ENCODE measurements at regions not wholly inside any gene's neighbourhood (a gene's known extent, or its start where the extent isn't known, plus 50 kb on each side); places are given as distances from the start of the nearest gene placed in this dataset.

DNA sequence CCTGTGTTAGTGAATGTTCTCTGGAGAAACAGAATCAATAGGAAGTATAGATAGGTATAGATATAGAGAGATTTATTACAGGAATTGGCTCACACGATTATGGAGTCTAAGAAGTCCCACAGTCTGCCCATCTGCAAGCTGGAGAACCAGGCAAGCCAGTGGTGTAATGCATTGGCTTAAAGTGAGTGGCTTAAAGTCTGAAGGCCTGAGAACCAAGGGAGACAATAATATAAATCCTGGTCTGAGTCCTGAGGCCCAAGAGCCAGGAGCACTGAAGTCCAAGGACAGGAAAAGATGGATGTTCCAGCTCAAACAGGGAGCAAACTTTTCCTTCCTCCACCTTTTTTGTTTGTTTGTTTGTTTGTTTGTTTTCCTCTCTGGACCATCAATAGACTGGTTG lies 131.2 kb upstream of the LRFN2 start:
- TF ChIP-seq POLR2A (IDR thresholded peaks at IDR 0.05; ENCODE audit: low read depth, low read length) (no peak), POLR2AphosphoS5 (IDR thresholded peaks at IDR 0.05; ENCODE audit: low read depth, low read length) (no peak), TAF1 (IDR thresholded peaks at IDR 0.05; ENCODE audit: borderline replicate concordance, low read depth, low read length) (no peak)
- DNase-seq (ENCODE audit: insufficient read length) (no peak), FAIRE-seq (no peak)

DNA sequence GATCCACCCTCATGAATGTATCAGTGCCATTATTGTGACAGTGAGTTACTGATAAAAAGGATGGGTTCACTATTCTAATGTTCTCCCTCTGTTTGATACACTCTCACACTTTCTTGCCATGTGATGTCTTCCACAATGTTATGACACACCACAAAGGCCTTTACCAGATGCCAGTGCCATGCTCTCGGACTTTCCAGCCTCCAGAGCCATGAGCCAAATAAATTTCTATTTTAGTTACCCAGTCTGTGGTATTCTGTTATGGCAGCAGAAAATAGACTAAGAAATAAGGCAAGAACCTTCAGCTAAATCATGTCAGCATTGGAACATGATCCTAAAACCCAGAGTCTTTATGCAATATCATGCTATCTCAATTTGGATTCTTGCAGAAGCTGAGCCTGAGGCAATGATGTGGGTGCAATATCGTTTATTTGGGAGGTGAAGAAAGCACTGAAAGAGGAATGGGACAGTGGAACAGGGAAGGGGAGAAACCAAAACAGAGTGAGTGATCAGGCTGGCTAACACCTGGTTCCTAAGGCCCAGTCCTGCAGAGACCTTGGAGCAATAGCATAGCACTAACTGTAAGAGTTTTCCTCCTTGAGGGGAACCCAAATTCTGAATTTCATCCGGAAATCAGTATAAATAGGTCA lies 130.4 kb upstream of the LRFN2 start:
- FAIRE-seq (no peak), DNase-seq (ENCODE audit: insufficient read length) (no peak)
- TF ChIP-seq POLR2A (IDR thresholded peaks at IDR 0.05; ENCODE audit: low read depth, low read length) (no peak), TAF1 (IDR thresholded peaks at IDR 0.05; ENCODE audit: borderline replicate concordance, low read depth, low read length) (no peak), POLR2AphosphoS5 (IDR thresholded peaks at IDR 0.05; ENCODE audit: low read depth, low read length) (no peak)

GRCh38 chr6:40715570-40716403 lies 128.6 kb upstream of the LRFN2 start:
- TF ChIP-seq POLR2AphosphoS5 (IDR thresholded peaks at IDR 0.05; ENCODE audit: low read depth, low read length) (no peak), POLR2A (IDR thresholded peaks at IDR 0.05; ENCODE audit: low read depth, low read length) (no peak), TAF1 (IDR thresholded peaks at IDR 0.05; ENCODE audit: borderline replicate concordance, low read depth, low read length) (no peak)
- FAIRE-seq, result no peak
- DNase-seq (ENCODE audit: insufficient read length), result no peak

DNA sequence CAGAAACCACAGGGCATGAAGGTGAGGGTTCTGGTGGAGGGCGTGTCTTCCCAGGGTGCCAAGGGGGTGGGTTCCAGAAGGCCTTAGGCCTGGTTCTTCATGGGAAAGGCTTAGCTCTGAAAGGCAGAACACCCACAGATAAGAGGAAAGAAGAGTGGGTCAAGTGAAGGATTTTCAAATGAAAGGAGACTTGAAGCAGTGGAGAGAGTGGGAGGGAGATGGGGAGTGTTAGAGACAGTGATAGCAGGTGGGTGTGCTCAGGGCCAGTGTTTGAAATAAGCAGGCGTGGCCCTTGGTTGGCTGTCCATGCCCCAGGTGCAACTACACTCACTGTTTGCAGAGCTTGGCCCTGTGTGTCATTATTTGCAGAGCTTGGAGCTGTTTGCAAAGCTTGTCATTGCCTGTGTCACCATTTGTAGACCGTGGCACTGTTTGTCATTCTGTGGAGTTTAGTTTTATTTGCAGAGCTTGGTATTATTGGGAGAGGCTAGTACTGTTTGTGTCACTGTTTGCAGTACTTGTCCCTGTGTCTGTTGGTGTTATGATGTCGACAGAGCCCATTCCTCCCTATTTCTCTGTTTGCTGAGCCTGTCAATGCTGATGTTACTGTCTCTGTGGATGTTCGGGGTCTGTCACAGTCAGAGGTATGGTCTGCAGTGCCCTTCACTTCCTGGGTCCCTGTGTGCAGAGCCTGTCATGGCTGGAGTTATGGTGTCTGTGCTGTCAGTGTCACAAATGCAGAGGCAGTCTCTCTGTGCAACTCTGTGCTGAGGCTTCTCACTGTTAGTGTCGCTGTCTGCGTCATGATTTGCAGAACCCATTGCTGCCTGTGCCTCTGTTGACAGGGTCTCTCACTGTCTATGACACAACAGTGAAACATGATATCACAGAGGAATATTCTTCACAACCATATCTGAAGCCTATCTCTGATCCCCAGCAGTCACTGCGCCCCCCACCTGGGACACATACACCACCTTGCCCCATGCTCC lies 127.7 kb upstream of the LRFN2 start:
- no peak for FAIRE-seq
- no peak for DNase-seq (ENCODE audit: insufficient read length)
- TF ChIP-seq TAF1 (IDR thresholded peaks at IDR 0.05; ENCODE audit: borderline replicate concordance, low read depth, low read length) (no peak), POLR2A (IDR thresholded peaks at IDR 0.05; ENCODE audit: low read depth, low read length) (no peak), POLR2AphosphoS5 (IDR thresholded peaks at IDR 0.05; ENCODE audit: low read depth, low read length) (no peak)

DNA sequence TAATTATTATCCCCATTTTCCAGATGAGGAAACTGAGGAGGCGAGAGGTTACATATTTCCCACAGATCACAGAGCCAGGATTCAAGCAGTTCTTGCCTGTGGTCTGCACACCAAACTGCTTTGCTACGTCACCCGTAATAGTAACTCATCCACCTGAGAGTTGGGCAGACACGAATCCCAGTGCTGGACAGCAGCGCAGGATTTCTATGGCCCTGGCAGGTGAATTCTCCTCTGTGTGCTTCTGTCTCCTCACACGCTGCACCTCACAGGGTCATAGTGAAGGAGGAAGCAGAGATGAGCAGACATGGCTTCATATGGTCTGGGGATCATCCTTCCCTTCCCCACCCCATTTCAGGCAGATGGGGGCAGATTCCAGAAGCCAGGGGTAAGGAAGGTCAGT lies 127.0 kb upstream of the LRFN2 start:
- TF ChIP-seq POLR2AphosphoS5 (IDR thresholded peaks at IDR 0.05; ENCODE audit: low read depth, low read length) (no peak), POLR2A (IDR thresholded peaks at IDR 0.05; ENCODE audit: low read depth, low read length) (no peak), TAF1 (IDR thresholded peaks at IDR 0.05; ENCODE audit: borderline replicate concordance, low read depth, low read length) (no peak)
- FAIRE-seq (no peak), DNase-seq (ENCODE audit: insufficient read length) (no peak)

- no peak for DNase-seq (ENCODE audit: insufficient read length)
- TF ChIP-seq POLR2AphosphoS5 (IDR thresholded peaks at IDR 0.05; ENCODE audit: low read depth, low read length) (no peak), POLR2A (IDR thresholded peaks at IDR 0.05; ENCODE audit: low read depth, low read length) (no peak), TAF1 (IDR thresholded peaks at IDR 0.05; ENCODE audit: borderline replicate concordance, low read depth, low read length) (no peak)
- no peak for FAIRE-seq
Measured at GRCh38 chr6:40713002-40713719, 126.0 kb upstream of the LRFN2 start.

- FAIRE-seq, result no peak
- DNase-seq (ENCODE audit: insufficient read length), result no peak
Measured at GRCh38 chr6:40710626-40711330, 123.6 kb upstream of the LRFN2 start.

GRCh38 chr6:40708049-40708448 lies 120.9 kb upstream of the LRFN2 start:
- DNase-seq (ENCODE audit: insufficient read length) (no peak), FAIRE-seq (no peak)
- TF ChIP-seq POLR2A (IDR thresholded peaks at IDR 0.05; ENCODE audit: low read depth, low read length) (no peak), TAF1 (IDR thresholded peaks at IDR 0.05; ENCODE audit: borderline replicate concordance, low read depth, low read length) (no peak), POLR2AphosphoS5 (IDR thresholded peaks at IDR 0.05; ENCODE audit: low read depth, low read length) (no peak)

More at GRCh38 chr6:40710626-40711330, 123.6 kb upstream of the LRFN2 start:
- TF ChIP-seq POLR2A (IDR thresholded peaks at IDR 0.05; ENCODE audit: low read depth, low read length) (no peak), TAF1 (IDR thresholded peaks at IDR 0.05; ENCODE audit: borderline replicate concordance, low read depth, low read length) (no peak), POLR2AphosphoS5 (IDR thresholded peaks at IDR 0.05; ENCODE audit: low read depth, low read length) (no peak)

- FAIRE-seq (no peak), DNase-seq (ENCODE audit: insufficient read length) (no peak)
- TF ChIP-seq POLR2AphosphoS5 (IDR thresholded peaks at IDR 0.05; ENCODE audit: low read depth, low read length) (no peak), TAF1 (IDR thresholded peaks at IDR 0.05; ENCODE audit: borderline replicate concordance, low read depth, low read length) (no peak), POLR2A (IDR thresholded peaks at IDR 0.05; ENCODE audit: low read depth, low read length) (no peak)
Measured at GRCh38 chr6:40706178-40706577, 119.0 kb upstream of the LRFN2 start.

DNA sequence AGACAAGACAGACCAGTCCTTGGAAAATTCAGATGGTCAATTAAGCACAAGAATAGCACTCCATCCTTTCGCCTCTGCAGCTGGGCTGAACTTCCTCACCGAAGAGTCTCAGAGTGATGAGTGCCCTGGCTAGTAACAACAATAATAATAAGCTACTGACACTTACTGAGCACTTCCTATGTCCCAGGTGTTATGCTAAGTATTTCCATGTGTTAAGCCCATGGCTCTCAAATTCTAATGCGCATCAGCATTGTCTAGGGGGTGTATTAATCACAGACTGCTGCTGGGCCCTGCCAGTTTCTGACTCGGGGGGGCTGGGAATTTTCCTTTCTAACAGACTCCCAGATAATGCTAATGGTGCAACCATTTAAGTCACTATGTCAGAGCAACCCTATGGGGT lies 118.2 kb upstream of the LRFN2 start:
- DNase-seq (ENCODE audit: insufficient read length) (no peak), FAIRE-seq (no peak)
- TF ChIP-seq POLR2AphosphoS5 (IDR thresholded peaks at IDR 0.05; ENCODE audit: low read depth, low read length) (no peak), TAF1 (IDR thresholded peaks at IDR 0.05; ENCODE audit: borderline replicate concordance, low read depth, low read length) (no peak), POLR2A (IDR thresholded peaks at IDR 0.05; ENCODE audit: low read depth, low read length) (no peak)
